ENCODE measurements at regions not wholly inside any gene's neighbourhood (a gene's known extent, or its start where the extent isn't known, plus 50 kb on each side); places are given as distances from the start of the nearest gene placed in this dataset.

- TF ChIP-seq, protein P1, sequence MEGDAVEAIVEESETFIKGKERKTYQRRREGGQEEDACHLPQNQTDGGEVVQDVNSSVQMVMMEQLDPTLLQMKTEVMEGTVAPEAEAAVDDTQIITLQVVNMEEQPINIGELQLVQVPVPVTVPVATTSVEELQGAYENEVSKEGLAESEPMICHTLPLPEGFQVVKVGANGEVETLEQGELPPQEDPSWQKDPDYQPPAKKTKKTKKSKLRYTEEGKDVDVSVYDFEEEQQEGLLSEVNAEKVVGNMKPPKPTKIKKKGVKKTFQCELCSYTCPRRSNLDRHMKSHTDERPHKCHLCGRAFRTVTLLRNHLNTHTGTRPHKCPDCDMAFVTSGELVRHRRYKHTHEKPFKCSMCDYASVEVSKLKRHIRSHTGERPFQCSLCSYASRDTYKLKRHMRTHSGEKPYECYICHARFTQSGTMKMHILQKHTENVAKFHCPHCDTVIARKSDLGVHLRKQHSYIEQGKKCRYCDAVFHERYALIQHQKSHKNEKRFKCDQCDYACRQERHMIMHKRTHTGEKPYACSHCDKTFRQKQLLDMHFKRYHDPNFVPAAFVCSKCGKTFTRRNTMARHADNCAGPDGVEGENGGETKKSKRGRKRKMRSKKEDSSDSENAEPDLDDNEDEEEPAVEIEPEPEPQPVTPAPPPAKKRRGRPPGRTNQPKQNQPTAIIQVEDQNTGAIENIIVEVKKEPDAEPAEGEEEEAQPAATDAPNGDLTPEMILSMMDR (IDR thresholded peaks at IDR 0.05): no peak
- TF ChIP-seq POLR2A (IDR thresholded peaks at IDR 0.05): no peak
Observed at GRCh38 chr3:145145461-145145860, 1015.5 kb downstream of the PLOD2 start.

Data from breast epithelium (tissue), 3 donors.